Chondrocyte (in vitro differentiated cells): ENCODE measurements at regions not wholly inside any gene's neighbourhood (a gene's known extent, or its start where the extent isn't known, plus 50 kb on each side); places are given as distances from the start of the nearest gene placed in this dataset.

Source experiments
- DNase-seq: peaks from one replicate; pipeline ENCODE4 v3.0.0; 2021; ENCODE audit warnings: mixed read lengths, low spot score
- H3K27ac Mint-ChIP-seq: one replicate; pipeline ENCODE4 v1.8.0; 2021; ENCODE audit warnings: mild to moderate bottlenecking, moderate library complexity, mixed read lengths; ENCODE audit not compliant: unreplicated experiment
- H3K27me3 Mint-ChIP-seq: 2 replicates; pipeline ENCODE4 v1.8.0; 2021; ENCODE audit warnings: low read depth, mixed read lengths
- H3K36me3 Mint-ChIP-seq: 2 replicates; pipeline ENCODE4 v1.8.0; 2021; ENCODE audit warnings: low read depth, mixed read lengths
- H3K4me1 Mint-ChIP-seq: 2 replicates; pipeline ENCODE4 v1.8.0; 2021; ENCODE audit warnings: low read depth, mild to moderate bottlenecking, mixed read lengths
- H3K4me3 Mint-ChIP-seq: one replicate; pipeline ENCODE4 v1.8.0; 2021; ENCODE audit warnings: mild to moderate bottlenecking, moderate library complexity, mixed read lengths; ENCODE audit not compliant: unreplicated experiment
- H3K9me3 Mint-ChIP-seq: 2 replicates; pipeline ENCODE4 v1.8.0; 2021; ENCODE audit warnings: low read depth, mixed read lengths
- TF ChIP-seq, protein P1 (sequence below): fragments of 200-600 bp; sonication (generic); IDR thresholded peaks from 2 replicates; pipeline ENCODE4 v1.5.0; 2021; ENCODE audit warnings: antibody characterized with exemption, mild to moderate bottlenecking, moderate library complexity

DNA sequence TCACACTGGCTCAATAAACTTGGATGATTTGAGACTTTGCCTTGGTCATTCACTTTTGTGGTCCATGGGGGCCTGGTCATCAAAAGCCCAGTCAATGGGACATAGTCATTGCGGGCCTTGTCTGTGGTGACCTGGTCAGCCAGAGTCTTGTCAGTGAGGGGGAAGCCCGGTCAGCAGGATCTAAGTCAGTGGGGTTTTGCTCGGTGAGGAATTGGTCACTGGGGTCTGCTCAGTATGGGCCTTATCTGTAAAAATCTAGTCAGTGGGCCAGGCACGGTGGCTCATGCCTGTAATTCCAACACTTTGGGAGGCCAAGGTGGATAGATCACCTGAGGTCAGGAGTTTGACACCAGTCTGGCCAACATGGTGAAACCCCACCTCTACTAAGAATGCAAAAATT is 63.7 kb upstream of the TPM4 start:
- DNase-seq = peak; percentile 41
- peaks cover 8% of the 10 kb centered on the region for H3K27me3 Mint-ChIP-seq
- H3K4me1 Mint-ChIP-seq = no peaks in the 10 kb centered on the region
- H3K9me3 Mint-ChIP-seq = peaks cover 3% of the 10 kb centered on the region
- H3K36me3 Mint-ChIP-seq = no peaks in the 10 kb centered on the region
- H3K27ac Mint-ChIP-seq = no peak overlapping the region
- TF ChIP-seq, protein P1, sequence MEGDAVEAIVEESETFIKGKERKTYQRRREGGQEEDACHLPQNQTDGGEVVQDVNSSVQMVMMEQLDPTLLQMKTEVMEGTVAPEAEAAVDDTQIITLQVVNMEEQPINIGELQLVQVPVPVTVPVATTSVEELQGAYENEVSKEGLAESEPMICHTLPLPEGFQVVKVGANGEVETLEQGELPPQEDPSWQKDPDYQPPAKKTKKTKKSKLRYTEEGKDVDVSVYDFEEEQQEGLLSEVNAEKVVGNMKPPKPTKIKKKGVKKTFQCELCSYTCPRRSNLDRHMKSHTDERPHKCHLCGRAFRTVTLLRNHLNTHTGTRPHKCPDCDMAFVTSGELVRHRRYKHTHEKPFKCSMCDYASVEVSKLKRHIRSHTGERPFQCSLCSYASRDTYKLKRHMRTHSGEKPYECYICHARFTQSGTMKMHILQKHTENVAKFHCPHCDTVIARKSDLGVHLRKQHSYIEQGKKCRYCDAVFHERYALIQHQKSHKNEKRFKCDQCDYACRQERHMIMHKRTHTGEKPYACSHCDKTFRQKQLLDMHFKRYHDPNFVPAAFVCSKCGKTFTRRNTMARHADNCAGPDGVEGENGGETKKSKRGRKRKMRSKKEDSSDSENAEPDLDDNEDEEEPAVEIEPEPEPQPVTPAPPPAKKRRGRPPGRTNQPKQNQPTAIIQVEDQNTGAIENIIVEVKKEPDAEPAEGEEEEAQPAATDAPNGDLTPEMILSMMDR = no peak
- no peak overlapping the region for H3K4me3 Mint-ChIP-seq

GRCh38 chr19:16013181-16013850 is 63.0 kb upstream of the TPM4 start:
- H3K36me3 Mint-ChIP-seq = no peaks in the 10 kb centered on the region
- peaks cover 3% of the 10 kb centered on the region for H3K27me3 Mint-ChIP-seq
- no peak overlapping the region for H3K4me3 Mint-ChIP-seq
- peaks cover 3% of the 10 kb centered on the region for H3K9me3 Mint-ChIP-seq
- peak; percentile 73 for DNase-seq
- H3K4me1 Mint-ChIP-seq = no peaks in the 10 kb centered on the region
- TF ChIP-seq, protein P1 = no peak
- no peak overlapping the region for H3K27ac Mint-ChIP-seq

DNA sequence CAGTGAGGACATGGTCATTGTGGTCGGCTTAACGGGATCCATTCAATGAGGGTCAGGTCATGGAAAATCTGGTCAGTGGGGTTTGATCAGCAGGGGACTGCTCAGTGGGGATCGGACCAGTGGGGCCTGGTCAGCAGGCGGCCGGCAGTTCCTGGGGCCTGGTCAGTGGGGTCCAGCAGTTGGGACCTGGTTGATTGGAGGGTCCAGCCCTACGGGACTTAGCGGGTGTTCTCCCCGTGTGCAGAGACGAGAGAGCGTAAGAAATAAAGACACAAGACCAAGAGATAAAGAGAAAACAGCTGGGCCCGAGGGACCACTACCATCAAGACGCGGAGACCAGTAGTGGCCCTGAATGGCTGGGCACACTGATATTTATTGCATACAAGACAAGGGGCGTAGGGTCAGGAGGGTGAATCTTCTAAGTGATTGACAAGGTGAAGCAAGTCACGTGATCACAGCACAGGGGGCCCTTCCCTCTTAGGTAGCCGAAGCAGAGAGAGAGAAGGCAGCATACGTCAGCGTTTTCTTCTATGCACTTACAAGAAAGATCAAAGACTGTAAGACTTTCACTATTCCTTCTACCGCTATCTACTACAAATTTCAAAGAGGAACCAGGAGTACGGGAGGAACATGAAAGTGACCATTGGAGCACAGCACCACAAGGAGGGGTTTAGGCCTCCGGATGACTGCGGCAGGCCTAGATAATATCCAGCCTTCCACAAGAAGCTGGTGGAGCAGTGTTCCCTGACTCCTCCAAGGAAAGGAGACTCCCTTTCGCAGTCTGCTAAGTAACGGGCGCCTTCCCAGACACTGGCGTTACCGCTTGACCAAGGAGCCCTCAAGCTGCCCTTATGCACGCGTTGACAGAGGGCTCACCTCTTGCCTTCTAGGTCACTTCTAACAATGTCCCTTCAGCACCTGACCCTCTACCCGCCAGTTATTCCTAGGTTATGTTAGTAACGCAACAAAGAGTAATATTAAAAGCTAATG is 62.1 kb upstream of the TPM4 start:
- Mint-ChIP-seq H3K36me3 (no peaks in the 10 kb centered on the region), H3K27ac (no peak overlapping the region), H3K4me3 (no peak overlapping the region), H3K9me3 (peaks cover 3% of the 10 kb centered on the region), H3K4me1 (no peaks in the 10 kb centered on the region), H3K27me3 (peaks cover 5% of the 10 kb centered on the region)
- DNase-seq = peak; percentile 67
- TF ChIP-seq, protein P1 = no peak

- peak; percentile 81 for DNase-seq
- Mint-ChIP-seq H3K4me1 (no peaks in the 10 kb centered on the region), H3K9me3 (peaks cover 3% of the 10 kb centered on the region), H3K27ac (no peak overlapping the region), H3K4me3 (no peak overlapping the region), H3K27me3 (peaks cover 5% of the 10 kb centered on the region), H3K36me3 (no peaks in the 10 kb centered on the region)
- TF ChIP-seq, protein P1 = no peak
Measured at GRCh38 chr19:16014923-16015804, 61.1 kb upstream of the TPM4 start.

GRCh38 chr19:16015805-16016173 is 60.5 kb upstream of the TPM4 start:
- H3K9me3 Mint-ChIP-seq = peaks cover 3% of the 10 kb centered on the region
- TF ChIP-seq, protein P1 = no peak
- H3K27ac Mint-ChIP-seq = no peak overlapping the region

More at GRCh38 chr19:16015805-16016173, 60.5 kb upstream of the TPM4 start:
- H3K4me3 Mint-ChIP-seq = no peak overlapping the region
- peak; percentile 56 for DNase-seq
- peaks cover 3% of the 10 kb centered on the region for H3K27me3 Mint-ChIP-seq
- H3K36me3 Mint-ChIP-seq = no peaks in the 10 kb centered on the region
- H3K4me1 Mint-ChIP-seq = no peaks in the 10 kb centered on the region
